LNCaP clone FGC (cell line): ENCODE measurements at regions not wholly inside any gene's neighbourhood (a gene's known extent, or its start where the extent isn't known, plus 50 kb on each side); places are given as distances from the start of the nearest gene placed in this dataset.

Experiments used
- DNase-seq: peaks from one replicate; pipeline ENCODE4 v3.0.0-alpha.2; 2011; ENCODE audit warnings: low read depth
- H3K4me3 ChIP-seq: 2 replicates; pipeline ENCODE4 v1.5.1; 2011; ENCODE audit warnings: mild to moderate bottlenecking, low read depth, low read length, control low read depth
- TF ChIP-seq, protein P1 (sequence below): IDR thresholded peaks from 2 replicates; pipeline ENCODE4 v1.5.1; 2012; ENCODE audit warnings: mild to moderate bottlenecking; ENCODE audit not compliant: control insufficient read depth, insufficient read depth; ENCODE audit errors: extremely low read depth

DNA sequence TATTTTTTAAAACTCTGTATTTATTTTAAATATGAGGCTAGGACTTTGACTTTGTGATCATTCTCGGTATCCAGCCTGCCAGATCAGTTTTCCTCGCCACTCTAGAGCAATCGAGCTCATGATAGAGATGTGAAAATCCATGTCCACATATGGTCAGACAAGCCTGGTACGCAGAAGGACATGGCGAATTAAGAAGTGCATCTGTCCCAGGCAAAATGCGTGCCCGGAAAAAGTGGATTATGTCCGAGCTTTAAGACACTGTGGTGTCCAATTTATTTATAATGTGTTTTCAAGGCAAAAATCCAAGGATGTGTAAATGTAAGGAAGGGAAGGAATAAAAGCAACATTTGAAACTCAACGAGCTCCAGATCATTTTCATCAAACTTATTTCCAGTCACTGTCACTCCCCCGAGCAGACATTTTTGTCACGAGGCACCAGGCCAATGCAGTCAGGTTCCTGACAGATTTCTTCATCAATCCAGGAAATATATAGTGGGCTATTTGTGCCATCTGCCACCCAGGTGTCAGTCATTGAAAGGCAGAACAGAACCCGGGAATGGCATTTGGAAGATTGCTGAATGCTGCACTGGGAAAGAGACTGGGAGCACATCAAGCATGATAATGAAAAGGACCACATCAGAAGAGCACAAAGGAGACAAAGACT lies 825.7 kb downstream of the SQOR start:
- no peak overlapping the region for H3K4me3 ChIP-seq
- no peak for DNase-seq
- TF ChIP-seq, protein P1, sequence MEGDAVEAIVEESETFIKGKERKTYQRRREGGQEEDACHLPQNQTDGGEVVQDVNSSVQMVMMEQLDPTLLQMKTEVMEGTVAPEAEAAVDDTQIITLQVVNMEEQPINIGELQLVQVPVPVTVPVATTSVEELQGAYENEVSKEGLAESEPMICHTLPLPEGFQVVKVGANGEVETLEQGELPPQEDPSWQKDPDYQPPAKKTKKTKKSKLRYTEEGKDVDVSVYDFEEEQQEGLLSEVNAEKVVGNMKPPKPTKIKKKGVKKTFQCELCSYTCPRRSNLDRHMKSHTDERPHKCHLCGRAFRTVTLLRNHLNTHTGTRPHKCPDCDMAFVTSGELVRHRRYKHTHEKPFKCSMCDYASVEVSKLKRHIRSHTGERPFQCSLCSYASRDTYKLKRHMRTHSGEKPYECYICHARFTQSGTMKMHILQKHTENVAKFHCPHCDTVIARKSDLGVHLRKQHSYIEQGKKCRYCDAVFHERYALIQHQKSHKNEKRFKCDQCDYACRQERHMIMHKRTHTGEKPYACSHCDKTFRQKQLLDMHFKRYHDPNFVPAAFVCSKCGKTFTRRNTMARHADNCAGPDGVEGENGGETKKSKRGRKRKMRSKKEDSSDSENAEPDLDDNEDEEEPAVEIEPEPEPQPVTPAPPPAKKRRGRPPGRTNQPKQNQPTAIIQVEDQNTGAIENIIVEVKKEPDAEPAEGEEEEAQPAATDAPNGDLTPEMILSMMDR = no peak

DNA sequence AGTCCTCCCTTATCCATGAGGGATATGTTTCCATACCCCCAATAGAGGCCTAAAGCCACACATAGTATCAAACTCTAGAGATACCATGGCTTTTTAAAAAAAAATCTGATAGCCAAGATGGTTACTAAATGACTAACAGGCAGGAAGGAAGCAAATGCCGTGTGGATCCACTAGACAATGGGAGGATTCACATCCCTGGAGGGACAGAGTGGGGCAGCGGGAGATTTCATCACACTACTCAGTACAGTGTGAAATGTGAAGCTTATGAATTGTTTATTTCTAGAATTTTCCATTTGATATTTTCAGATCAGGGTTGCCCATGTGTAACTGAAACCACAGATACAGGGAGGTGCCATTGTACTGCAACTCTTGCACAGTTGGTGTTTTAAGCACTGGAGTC lies 826.6 kb downstream of the SQOR start:
- no peak for DNase-seq

GRCh38 chr15:46467041-46467440 lies 832.2 kb downstream of the SQOR start:
- no peak for DNase-seq
- TF ChIP-seq, protein P1 = no peak
- H3K4me3 ChIP-seq = no peak overlapping the region

More for the DNA sequence above, 826.6 kb downstream of the SQOR start:
- no peak overlapping the region for H3K4me3 ChIP-seq
- TF ChIP-seq, protein P1 = no peak

- H3K4me3 ChIP-seq = no peak overlapping the region
- TF ChIP-seq, protein P1 = no peak
- no peak for DNase-seq
Observed at GRCh38 chr15:46471096-46471495, 836.3 kb downstream of the SQOR start.

DNA sequence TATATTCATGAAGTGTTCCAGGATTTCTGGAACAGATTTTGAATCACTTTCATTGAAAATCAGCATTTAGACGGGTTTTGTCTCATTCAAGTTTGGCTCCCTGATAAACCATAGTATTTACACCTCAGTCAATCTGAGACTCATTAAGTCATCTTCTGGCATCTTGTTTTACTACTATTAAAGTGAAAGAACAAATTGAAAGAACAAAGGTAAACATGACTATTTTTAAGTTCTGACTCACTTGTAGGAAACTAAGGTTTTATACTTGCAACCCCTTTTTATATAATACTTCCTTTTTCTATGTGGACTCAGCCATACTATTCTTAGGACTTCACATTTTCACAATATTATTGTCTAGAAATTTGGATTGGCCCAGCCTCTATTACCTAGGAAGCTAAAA lies 854.4 kb downstream of the SQOR start:
- no peak overlapping the region for H3K4me3 ChIP-seq
- no peak for DNase-seq
- TF ChIP-seq, protein P1 = no peak

DNA sequence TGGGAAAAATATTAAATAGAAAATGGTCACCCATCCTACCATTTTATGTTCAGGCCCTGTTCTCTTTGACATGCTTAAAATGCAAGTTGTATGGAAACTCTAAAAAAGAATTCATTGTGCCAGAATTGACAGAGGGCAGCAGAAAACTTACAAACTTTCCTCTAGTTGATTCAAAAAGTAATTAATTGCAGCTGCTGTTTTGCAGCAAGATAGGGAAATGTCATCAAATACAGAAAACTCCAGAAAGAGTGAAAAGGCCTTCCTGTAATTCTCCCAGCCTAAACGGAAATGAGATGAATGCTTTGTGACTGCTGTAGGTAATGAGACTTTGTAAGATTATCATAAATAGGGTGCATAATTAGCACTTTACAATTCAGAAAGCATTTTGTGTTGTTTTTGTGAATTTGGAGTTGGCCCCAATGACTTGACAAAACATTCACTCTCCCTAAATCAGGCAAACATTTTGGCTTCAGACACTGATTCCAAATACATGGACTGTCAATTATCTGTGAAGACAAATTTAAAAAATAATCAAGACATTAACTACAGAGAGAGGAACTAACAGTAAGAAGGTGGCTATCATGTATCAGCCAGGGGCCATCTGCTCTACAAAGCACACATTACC lies 861.8 kb downstream of the SQOR start:
- no peak for DNase-seq
- no peak overlapping the region for H3K4me3 ChIP-seq
- TF ChIP-seq, protein P1 = no peak

DNA sequence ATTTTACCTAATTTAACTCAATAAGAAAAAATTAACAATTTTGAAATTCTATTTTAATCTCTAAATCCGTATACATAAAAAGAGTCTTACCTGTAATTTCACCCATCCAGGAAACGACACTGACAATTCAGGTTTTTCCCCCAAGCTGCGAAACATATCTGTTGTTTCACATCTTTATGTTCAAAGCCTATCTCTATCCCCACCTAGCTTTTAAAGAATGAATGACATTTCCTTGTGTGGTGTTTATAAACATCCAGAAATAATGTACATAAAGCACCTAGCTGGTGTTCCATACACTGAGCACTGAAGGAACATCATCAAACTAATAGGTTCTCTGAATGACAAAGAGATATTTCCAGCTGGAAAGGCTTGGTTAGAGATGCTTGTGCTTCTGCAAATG lies 867.8 kb downstream of the SQOR start:
- no peak for DNase-seq
- H3K4me3 ChIP-seq = no peak overlapping the region
- TF ChIP-seq, protein P1 = peak; percentile 39
